Upper lobe of right lung (tissue), 1 donor: ENCODE measurements at regions not wholly inside any gene's neighbourhood (a gene's known extent, or its start where the extent isn't known, plus 50 kb on each side); places are given as distances from the start of the nearest gene placed in this dataset.

ENCODE experiments used
- ATAC-seq: fragments of 200-7000 bp; cut with Tn5 transposase; one replicate; pipeline ENCODE4 v1.9.1; 2020; ENCODE audit warnings: mild to moderate bottlenecking, moderate library complexity
- DNase-seq: peaks from one replicate; pipeline ENCODE4 v3.0.0-alpha.2; 2020
- H3K27ac ChIP-seq: fragments of 200-600 bp; one replicate; pipeline ENCODE4 v1.8.0; 2022
- H3K27me3 ChIP-seq: fragments of 200-600 bp; one replicate; pipeline ENCODE4 v1.8.0; 2022; ENCODE audit warnings: mild to moderate bottlenecking
- H3K36me3 ChIP-seq: fragments of 200-600 bp; one replicate; pipeline ENCODE4 v1.8.0; 2022
- H3K4me1 ChIP-seq: fragments of 200-600 bp; one replicate; pipeline ENCODE4 v1.8.0; 2022
- H3K4me3 ChIP-seq: fragments of 200-600 bp; one replicate; pipeline ENCODE4 v1.8.0; 2022; ENCODE audit warnings: mild to moderate bottlenecking
- H3K9me3 ChIP-seq: fragments of 200-600 bp; one replicate; pipeline ENCODE4 v1.8.0; 2022
- intact Hi-C: fragments of 100-400 bp; cut with DNase I; formaldehyde crosslinking; loops from one replicate; pipeline ENCODE4 v1.11.0; 2022
- TF ChIP-seq, protein P1 (sequence below): fragments of 200-600 bp; IDR thresholded peaks from one replicate; pipeline ENCODE4 v1.8.0; 2022; ENCODE audit warnings: antibody characterized with exemption
- donor health status: DM: no; HTN: yes; CAD: no; lungs with severe emphysema.

GRCh38 chr12:97022536-97023230 is 115.6 kb downstream of the NEDD1 start:
- Histone ChIP-seq H3K27ac (no peak overlapping the region), H3K27me3 (no peaks in the 10 kb centered on the region), H3K36me3 (no peaks in the 10 kb centered on the region), H3K9me3 (no peaks in the 10 kb centered on the region), H3K4me1 (no peaks in the 10 kb centered on the region), H3K4me3 (no peak overlapping the region)
- DNase-seq = no peak
- TF ChIP-seq, protein P1, sequence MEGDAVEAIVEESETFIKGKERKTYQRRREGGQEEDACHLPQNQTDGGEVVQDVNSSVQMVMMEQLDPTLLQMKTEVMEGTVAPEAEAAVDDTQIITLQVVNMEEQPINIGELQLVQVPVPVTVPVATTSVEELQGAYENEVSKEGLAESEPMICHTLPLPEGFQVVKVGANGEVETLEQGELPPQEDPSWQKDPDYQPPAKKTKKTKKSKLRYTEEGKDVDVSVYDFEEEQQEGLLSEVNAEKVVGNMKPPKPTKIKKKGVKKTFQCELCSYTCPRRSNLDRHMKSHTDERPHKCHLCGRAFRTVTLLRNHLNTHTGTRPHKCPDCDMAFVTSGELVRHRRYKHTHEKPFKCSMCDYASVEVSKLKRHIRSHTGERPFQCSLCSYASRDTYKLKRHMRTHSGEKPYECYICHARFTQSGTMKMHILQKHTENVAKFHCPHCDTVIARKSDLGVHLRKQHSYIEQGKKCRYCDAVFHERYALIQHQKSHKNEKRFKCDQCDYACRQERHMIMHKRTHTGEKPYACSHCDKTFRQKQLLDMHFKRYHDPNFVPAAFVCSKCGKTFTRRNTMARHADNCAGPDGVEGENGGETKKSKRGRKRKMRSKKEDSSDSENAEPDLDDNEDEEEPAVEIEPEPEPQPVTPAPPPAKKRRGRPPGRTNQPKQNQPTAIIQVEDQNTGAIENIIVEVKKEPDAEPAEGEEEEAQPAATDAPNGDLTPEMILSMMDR = no peak
- intact Hi-C loops = no loop called here
- ATAC-seq = no peak

DNA sequence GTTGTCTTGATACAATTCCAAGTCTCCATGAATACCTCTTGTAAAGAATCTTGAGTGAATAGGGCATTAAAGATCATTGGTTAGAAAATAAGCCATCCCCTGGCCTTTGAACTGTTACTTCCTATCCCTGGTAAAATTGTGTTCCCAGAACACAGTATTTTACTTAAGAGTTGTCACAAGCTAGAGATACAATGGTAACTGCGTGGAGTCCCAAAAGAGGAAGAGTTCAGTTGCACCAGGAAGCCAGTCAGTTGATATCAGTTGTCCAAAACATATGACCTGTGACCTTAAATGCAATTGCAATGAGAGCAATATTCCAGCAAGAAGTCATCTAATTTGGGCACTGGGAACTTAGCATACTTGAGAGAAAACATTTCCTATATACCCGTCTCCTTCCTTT is 117.3 kb downstream of the NEDD1 start:
- no peak for ATAC-seq
- TF ChIP-seq, protein P1 = no peak
- Histone ChIP-seq H3K9me3 (no peaks in the 10 kb centered on the region), H3K27me3 (no peaks in the 10 kb centered on the region), H3K4me3 (no peak overlapping the region), H3K36me3 (no peaks in the 10 kb centered on the region), H3K4me1 (no peaks in the 10 kb centered on the region), H3K27ac (no peak overlapping the region)
- no peak for DNase-seq
- intact Hi-C loops = no loop called here

DNA sequence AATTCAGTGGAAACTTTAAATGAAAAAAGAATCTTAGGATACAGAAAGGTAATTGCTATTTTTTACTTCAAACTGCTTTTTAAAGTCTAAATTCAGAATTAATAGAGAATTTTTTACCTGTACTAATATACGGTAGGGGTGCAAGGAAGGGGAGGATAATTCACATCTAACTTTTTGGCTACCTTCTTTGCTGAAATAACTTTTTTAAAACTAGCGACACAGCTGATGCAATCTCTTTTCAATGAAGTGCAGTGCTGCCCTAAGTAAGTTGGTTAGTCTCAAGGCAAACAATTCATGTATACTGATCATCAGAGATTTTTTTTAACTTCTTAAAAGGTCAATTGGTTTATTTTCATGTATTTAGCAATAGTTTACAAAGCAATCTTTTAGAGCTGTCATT is 119.8 kb downstream of the NEDD1 start:
- no peak overlapping the region for H3K4me3 ChIP-seq
- intact Hi-C loops = no loop called here
- TF ChIP-seq, protein P1 = no peak
- H3K36me3 ChIP-seq = no peaks in the 10 kb centered on the region
- ATAC-seq = no peak
- no peaks in the 10 kb centered on the region for H3K27me3 ChIP-seq
- H3K4me1 ChIP-seq = no peaks in the 10 kb centered on the region
- no peaks in the 10 kb centered on the region for H3K9me3 ChIP-seq
- no peak overlapping the region for H3K27ac ChIP-seq
- no peak for DNase-seq

DNA sequence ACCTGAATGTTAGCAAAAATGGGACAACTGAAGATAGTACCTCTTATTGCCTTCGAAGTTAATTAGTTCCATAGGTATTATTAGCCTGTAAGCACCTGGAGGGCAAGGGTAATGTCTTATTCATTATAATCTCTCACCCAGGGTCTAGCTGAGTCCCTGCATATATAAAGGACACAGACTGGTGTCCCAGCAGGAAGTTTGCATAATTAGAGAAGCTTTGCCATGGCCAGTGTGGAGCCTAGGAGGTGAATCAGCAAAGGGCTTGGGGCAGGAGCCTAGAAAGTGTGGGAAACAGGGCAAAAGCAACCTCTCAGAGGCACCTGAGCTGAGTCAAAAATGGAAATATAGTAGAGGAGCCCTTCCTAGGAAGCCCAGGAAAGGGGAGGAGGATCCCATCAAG is 120.4 kb downstream of the NEDD1 start:
- Histone ChIP-seq H3K4me1 (no peaks in the 10 kb centered on the region), H3K27me3 (no peaks in the 10 kb centered on the region), H3K27ac (no peak overlapping the region), H3K9me3 (no peaks in the 10 kb centered on the region), H3K4me3 (no peak overlapping the region), H3K36me3 (no peaks in the 10 kb centered on the region)
- TF ChIP-seq, protein P1 = no peak
- ATAC-seq = no peak
- intact Hi-C loops = no loop called here
- no peak for DNase-seq

DNA sequence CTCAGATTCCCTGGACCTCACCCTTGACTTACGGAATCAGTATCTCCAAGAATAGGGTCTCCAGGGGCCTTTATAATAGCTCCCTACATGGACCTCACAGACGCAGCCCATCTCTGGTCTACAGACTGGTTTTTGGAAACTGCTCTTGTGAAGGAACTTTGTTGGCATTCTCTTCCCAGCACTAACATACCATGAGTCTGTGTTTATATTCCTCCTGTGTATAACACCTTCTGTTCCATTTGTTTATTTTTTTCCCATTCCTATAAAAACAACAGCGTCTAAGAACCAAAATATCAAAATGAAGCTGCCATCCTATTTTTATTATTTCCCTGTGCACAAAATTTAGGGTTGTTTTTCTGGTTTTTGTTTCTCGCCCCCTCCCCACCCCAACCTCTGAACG is 131.1 kb downstream of the NEDD1 start:
- no peaks in the 10 kb centered on the region for H3K9me3 ChIP-seq
- no peak overlapping the region for H3K27ac ChIP-seq
- no peak for ATAC-seq
- no peaks in the 10 kb centered on the region for H3K4me1 ChIP-seq
- intact Hi-C loops = no loop called here
- H3K27me3 ChIP-seq = no peaks in the 10 kb centered on the region
- no peak for DNase-seq
- H3K36me3 ChIP-seq = no peaks in the 10 kb centered on the region
- TF ChIP-seq, protein P1 = no peak
- no peak overlapping the region for H3K4me3 ChIP-seq

GRCh38 chr12:97038834-97039233 is 131.8 kb downstream of the NEDD1 start:
- no peak for ATAC-seq
- TF ChIP-seq, protein P1 = no peak
- H3K4me1 ChIP-seq = no peaks in the 10 kb centered on the region
- H3K36me3 ChIP-seq = no peaks in the 10 kb centered on the region
- intact Hi-C loops = no loop called here
- no peak overlapping the region for H3K27ac ChIP-seq
- H3K4me3 ChIP-seq = no peak overlapping the region
- no peaks in the 10 kb centered on the region for H3K27me3 ChIP-seq
- no peak for DNase-seq
- H3K9me3 ChIP-seq = no peaks in the 10 kb centered on the region
